GM19328 (cell line): ENCODE measurements at regions not wholly inside any gene's neighbourhood (a gene's known extent, or its start where the extent isn't known, plus 50 kb on each side); places are given as distances from the start of the nearest gene placed in this dataset.

Experiments used
- ATAC-seq: cut with Tn5 transposase; IDR thresholded peaks from one replicate; pipeline ENCODE4 v1.9.1; 2021; ENCODE audit warnings: mild to moderate bottlenecking, moderate library complexity; ENCODE audit not compliant: unreplicated experiment

DNA sequence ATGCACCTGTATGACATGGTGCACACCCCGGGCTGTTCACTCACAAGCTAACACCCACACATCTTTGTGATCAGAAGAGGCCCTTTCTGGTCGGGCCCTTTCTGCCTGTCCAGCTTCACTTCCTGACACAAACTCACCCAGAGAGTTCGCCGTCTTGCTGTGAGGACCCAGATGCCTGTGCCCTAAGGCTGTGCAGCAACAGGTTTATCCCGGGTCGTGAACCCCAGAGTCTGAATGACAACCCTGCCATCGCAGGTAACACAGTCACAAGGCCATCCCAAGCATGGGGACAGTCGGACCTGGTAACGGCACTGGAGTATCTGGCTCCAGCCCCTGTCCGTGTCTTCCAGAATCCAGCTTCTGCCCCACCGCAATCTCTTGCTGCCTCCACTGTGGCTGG, 235.1 kb downstream of the BUD13 start:
- ATAC-seq: no peak

DNA sequence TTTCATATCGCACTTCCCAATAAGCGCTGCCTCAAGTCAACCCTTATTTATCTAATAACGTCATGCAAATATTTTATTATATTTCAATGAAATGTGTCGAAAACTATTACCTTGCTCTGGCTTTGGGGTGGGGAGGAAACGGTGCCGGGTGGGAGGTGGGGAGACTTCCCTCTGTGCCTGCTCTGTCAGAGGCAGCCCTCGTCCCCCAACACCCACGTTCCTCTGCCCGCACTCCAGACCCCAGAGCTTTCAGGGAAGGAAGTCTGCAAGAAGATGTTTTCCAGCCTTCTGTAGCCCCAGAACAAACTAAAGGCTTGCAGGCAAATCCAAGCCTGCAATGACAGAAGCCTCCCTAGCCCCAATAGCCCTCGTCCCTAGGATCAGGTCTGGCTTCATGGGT, 235.7 kb downstream of the BUD13 start:
- ATAC-seq: no peak

- no peak for ATAC-seq
These were observed 236.4 kb downstream of the BUD13 start for GRCh38 chr11:116536416-116536815.

DNA sequence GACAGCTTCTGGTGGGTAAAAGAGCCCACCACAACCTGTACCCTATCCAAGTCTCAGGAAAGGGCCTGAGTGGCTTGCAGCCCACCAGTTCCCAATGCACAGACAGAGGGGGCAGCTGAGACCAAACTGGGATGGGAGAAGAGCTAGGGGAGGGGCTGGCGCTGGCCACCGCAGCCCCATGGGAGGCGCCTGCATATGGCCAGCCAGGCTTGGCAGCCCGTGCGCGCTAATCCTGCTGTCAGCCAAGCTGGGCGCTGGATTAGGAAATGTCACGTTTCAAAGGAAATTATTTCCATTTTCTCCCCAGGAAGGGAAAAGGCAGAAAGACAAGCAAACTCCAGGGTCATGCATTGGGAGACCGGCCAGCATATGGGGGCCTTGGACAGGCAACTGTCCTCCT, 236.8 kb downstream of the BUD13 start:
- no peak for ATAC-seq

- no peak for ATAC-seq
These were observed 237.7 kb downstream of the BUD13 start for GRCh38 chr11:116535120-116535519.

GRCh38 chr11:116534270-116534975, 238.4 kb downstream of the BUD13 start:
- ATAC-seq: no peak

DNA sequence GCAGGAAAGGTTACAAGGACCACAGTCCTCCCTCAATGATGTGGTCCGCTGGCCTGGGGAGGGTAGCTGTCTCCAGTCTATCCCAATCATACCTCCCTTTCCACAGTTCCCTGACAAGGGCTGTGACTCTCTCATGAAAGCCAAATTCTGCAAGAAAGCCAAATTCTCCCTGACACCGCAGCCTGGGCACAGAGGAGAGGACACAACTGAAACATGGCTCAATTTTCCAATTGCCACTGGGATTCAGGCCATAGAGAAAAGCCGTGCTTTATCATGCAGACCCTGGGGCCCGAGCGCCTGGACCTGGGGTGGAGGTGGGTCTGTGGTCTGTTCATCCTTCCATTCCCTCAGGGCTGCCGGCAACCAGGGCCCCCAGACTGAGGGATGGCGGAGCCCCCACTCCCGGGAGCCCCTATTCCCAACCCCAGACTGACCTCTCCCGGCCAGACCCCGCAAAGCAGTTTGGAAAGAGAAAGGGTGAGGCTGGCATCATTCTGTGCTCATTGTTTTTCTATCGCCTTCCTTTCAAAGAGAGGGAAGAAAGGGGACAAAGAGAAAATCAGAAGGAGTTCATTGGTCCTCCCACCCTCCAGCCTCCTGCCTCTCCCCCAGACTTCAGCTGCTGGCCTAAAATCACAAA, 239.5 kb downstream of the BUD13 start:
- ATAC-seq: no peak

- no peak for ATAC-seq
These were observed 240.7 kb downstream of the BUD13 start for GRCh38 chr11:116532066-116532465.

- no peak for ATAC-seq
These were observed 242.1 kb downstream of the BUD13 start for GRCh38 chr11:116530705-116531104.

DNA sequence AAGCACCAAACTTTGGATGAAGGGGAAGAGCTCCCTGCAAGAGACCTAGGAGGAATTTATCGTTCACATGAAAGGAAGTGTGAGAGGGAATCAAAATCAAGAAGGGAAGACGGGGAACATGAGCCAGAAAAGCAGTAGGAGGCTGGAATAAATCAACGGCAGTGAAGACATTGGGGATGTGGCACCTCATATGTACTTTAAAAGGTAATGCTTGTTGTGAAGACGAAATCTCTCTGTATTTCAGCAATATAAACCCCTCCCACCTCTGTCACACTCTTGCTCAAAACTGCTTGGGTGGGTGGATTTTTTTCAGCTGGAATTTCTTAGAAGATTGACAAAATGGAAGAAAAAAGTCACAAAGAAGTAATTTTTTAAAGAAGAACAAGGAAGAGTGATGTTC, 243.5 kb downstream of the BUD13 start:
- ATAC-seq: no peak

GRCh38 chr11:116527180-116527991, 245.4 kb downstream of the BUD13 start:
- no peak for ATAC-seq

- ATAC-seq: no peak
These were observed 246.8 kb downstream of the BUD13 start for GRCh38 chr11:116525961-116526495.

GRCh38 chr11:116519499-116519898, 253.3 kb downstream of the BUD13 start:
- no peak for ATAC-seq

DNA sequence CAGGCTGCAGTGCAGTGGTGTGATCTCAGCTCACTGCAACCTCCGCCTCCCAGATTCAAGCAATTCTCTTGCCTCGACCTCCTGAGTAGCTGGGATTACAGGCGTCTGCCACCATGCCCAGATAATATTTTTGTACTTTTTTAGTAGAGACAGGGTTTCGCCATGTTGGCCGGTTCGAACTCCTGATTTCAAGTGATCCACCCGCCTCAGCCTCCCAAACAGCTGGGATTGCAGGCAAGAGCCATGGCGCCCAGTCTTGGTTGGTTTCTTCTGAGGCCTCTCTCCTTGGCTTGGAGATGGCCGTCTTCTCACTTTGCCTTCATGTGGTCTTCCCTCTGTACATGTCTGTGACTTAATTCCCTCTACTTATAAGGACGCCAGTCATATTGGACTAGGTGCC, 254.6 kb downstream of the BUD13 start:
- no peak for ATAC-seq

- no peak for ATAC-seq
These were observed 255.2 kb downstream of the BUD13 start for GRCh38 chr11:116517584-116517983.

GRCh38 chr11:116517077-116517476, 255.7 kb downstream of the BUD13 start:
- no peak for ATAC-seq

DNA sequence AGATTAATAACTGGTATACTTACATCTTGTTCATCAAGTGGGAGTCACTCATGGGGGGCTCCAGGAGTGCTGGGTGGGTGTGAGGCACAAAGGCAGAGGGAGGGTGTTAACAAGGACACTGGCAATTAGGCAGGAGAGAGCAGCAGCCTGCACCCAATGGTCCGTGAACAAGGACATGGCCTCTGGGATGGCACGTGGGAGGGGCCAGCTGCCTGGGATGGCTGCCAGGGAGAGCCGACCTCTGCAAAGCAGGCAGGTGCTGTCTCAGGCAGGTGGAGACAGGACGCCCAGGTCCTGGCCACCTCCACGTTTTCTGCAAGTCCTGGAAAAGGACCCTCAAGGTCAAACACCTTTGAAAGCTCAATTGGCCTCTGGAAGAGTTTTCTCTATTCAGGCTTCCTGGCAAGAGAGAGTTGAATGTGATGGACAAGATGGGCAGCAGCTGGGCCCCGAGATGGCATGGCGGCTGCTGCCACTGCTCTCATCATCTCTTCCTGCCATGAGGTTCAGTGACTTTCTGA, 257.1 kb downstream of the BUD13 start:
- ATAC-seq: no peak

DNA sequence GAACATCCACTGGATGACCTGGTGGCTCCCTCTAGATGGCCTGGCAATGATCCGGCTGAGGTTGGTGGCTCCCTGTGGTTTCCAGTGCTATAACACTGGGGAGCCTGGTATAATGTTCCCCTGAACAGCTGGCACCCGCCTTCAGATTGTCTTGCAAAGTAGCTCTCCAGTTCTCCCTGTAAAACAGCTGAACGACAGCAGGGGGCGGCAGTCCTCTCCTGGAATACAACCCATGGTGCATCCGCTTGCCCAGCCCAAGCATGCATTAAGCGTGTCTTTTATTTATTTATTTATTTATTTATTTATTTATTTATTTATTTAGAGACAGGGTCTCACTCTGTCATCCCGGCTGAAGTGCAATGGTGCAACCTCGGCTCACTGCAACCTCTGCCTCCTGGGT, 258.9 kb downstream of the BUD13 start:
- ATAC-seq: no peak

GRCh38 chr11:116513278-116513823, 259.4 kb downstream of the BUD13 start:
- no peak for ATAC-seq

DNA sequence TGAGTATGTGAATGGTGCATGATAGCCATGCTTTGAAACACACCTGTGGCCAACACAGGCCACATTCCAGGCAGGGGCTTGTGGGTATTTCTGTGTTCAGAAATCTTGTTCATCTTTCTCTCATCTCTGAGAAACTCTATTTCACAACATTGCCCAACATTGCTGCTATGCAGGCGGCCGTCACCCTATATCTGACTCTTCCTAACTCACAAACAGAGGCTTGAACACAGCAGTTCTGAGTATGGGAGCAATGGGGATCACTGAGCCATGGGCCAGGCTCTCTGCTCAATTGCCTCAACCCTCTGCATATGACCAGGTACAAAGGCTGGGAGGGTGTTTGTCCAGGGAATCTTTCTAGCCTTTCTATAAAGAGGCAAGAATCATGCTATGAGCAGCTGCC, 259.9 kb downstream of the BUD13 start:
- ATAC-seq: no peak

DNA sequence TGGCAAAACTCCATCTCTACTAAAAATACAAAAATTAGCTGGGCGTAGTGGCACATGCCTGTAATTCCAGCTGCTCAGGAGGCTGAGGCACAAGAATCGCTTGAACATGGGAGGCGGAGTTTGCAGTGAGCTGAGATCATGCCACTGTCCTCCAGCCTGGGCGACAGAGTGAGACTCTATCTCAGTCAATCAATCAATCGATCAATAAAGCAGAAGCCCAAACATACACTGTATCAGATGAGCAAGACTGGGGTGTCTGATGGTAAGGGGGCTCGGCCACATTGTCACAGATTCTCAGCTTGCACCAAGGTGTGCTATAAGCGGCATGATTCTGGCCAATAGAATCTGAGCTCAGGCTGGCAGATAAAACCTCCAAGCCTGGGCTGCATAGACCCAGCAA, 261.1 kb downstream of the BUD13 start:
- ATAC-seq: no peak
